HL-60 (cell line): ENCODE measurements at regions not wholly inside any gene's neighbourhood (a gene's known extent, or its start where the extent isn't known, plus 50 kb on each side); places are given as distances from the start of the nearest gene placed in this dataset.

ENCODE experiments used
- CTCF ChIP-seq: IDR thresholded peaks from one replicate; pipeline ENCODE4 v1.5.1; 2011; ENCODE audit warnings: low read length, control low read depth, inconsistent platforms; ENCODE audit not compliant: insufficient read depth
- POLR2AphosphoS5 ChIP-seq: IDR thresholded peaks from 2 replicates; pipeline ENCODE4 v1.6.1; 2012; ENCODE audit warnings: low read depth

- TF ChIP-seq CTCF (no peak), POLR2AphosphoS5 (no peak)
Observed at GRCh38 chr11:103534959-103535358, 425.7 kb downstream of the DYNC2H1 start.
